Stimulated activated CD4-positive, alpha-beta T cell treated with anti-CD3 and anti-CD28 coated beads, Interleukin-15, amount 100 ng/mL, for 48 hours (primary cell): ENCODE measurements at regions not wholly inside any gene's neighbourhood (a gene's known extent, or its start where the extent isn't known, plus 50 kb on each side); places are given as distances from the start of the nearest gene placed in this dataset.

Experiments
- DNase-seq, 2 donors: peaks; one replicate each; pipeline ENCODE4 v3.0.0-alpha.2; 2020; ENCODE audit warnings: low read depth in 2 of 2

DNA sequence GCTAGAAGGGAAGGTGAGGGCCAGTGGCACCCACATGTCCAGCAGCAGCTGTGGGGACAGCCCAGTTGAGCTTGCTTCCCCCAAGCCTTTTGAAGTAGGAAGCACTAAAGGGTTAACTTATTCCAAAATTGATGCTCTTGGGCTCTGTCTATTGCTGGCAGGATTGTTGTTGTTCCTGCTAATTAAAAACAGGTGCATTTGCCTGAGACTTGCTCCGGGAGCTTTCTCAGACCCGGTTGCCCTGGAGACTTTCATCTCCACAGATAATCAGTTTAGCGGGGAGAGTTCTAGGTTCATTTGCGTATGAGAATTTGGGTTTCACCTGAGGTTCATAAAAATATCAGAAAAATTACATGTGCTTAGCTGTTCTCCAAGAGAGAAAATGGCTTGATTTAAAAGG lies 277.3 kb downstream of the LRATD1 start:
- DNase-seq: no peak

DNA sequence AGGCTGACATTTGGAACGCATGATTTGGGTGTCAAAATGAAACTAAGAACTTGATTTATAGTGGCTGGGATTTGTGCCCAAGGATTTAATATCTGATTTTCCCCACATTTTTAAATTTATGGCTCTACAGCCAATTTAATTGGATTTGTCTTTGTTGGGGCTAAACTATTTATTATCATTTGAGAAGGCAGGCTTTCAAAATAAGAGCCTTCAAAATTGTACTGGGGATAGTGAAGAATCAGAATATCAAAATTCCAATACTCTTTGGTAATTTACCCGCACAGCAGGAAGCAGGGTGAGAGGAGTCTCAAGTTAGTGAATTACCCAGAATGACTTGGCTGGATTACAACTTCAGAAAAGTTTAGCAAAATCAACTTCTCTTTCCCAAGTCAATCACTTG lies 278.1 kb downstream of the LRATD1 start:
- DNase-seq: no peak

DNA sequence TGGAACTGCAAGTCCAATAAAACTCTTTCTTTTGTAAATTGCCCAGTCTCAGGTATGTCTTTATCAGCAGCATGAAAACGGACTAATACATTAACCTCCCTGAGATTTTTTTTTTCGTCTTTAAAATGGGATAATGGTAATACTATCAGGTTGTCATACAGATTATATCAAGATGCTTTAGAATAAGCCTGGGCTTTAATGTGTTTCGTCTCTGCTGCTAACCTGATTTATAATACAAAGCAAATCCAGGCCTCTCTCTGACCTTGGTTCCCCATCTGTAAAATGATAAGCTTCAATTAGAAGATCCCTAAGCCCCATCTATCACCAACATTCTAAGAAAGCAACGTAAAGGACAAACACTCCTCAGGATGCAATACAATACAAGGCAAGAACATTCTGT lies 283.5 kb downstream of the LRATD1 start:
- no peak for DNase-seq

- DNase-seq: no peak
Observed at GRCh38 chr2:14923820-14924580, 291.5 kb downstream of the LRATD1 start.

GRCh38 chr2:14925471-14925870 lies 293.0 kb downstream of the LRATD1 start:
- no peak for DNase-seq

DNA sequence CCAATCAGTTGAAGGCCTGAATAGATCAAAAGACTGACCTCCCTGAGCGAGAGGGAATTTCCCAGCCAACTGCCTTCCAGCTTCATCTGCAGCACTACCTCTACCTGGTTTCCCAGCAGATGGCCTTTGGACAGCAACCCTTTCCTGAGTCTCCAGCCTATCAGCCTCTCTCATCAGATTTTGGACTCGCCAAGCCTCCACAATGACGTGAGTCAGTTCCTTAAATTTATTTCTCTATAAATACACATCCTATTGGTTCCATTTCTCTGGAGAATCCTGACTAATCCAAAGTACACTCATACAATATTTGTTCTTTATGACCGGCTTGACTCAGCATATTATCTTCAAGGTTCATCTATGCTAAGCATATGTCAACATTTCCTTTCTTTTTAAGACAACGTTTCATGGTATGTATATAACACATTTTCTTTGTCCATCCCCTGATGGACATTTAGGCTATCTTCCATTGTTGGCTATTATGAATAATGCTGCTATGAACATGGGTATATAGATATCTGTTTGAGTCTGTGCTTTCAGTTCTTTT lies 294.6 kb downstream of the LRATD1 start:
- no peak for DNase-seq

- DNase-seq: no peak
Observed at GRCh38 chr2:14928056-14928455, 295.5 kb downstream of the LRATD1 start.

- no peak for DNase-seq
Observed at GRCh38 chr2:14930441-14930840, 297.9 kb downstream of the LRATD1 start.

DNA sequence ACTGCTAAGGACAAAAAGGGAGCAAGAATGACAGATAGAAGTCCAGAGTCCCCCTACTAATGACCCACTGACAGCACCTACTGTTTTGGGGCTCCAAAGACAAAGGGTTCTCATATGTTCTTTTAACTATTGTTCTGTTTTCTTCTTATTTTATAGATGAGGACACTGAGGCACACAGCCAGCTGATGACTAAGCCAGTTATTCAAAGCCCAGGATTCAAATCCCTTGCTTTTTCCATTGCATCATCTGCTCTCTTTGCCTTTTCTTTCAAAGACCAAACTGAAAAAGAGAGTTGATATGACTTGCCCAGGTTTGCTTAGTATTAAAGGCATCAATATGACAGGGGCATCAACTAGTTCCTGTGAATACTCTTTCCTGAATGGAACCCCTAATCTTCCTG lies 299.8 kb downstream of the LRATD1 start:
- no peak for DNase-seq

DNA sequence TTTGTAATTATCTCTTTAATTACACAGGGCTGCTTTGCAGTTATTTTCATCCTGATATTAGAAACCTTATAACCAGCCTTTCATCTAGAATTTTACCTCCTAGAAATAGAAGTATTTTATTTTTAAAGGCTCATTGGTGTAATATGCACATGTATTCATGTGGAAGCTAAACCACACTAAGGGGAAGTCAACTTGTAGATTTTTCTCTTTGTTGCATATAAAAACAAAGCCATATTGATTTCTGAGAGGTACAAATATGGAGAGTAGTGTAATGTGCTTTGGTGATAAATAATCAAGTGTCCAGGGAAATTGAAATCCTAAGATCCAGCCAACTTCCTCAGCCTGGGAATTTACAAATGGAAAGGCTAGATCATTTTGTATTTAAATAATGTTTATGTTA lies 301.2 kb downstream of the LRATD1 start:
- DNase-seq: no peak

- DNase-seq: no peak
Observed at GRCh38 chr2:14936426-14936825, 303.9 kb downstream of the LRATD1 start.

DNA sequence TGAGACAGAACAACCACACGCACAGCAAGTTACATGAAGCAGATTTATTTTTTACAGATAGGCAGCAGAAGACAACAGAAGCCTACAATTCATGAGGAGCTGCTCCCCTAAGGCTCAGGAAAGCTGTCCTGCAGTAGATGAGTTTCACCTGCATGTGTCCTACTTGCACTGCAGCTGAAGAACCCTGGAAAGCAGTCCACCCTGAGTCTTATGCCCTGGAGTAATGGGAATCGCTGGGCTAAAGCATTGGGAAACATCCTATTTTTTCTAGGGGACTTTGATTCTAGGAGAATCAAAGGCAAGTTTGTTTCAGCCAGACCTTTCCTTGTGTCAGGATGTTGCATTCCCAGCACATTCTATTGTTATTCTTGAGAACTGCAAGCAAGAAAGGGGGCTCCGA lies 304.8 kb downstream of the LRATD1 start:
- no peak for DNase-seq

- no peak for DNase-seq
Observed at GRCh38 chr2:14941151-14941631, 308.7 kb downstream of the LRATD1 start.

DNA sequence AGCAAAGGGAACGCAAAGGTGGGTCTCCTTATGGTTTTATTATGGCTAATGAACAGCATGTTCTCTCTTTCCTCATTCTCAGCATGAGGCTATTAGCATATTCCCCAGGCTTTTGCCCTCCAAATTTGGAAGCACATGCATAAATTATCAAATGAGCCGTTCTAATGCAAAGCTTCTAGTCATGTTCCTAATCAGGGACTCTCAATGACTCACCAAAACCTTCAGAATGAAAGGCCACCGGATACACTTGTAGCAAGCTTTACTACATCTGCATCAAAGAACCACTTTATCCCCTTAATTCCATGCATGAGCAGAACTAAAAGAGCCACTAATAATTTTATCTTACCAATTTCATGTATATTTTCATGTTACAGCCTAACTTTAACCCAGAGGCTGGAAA lies 310.5 kb downstream of the LRATD1 start:
- DNase-seq: no peak

GRCh38 chr2:14944562-14945346 lies 312.2 kb downstream of the LRATD1 start:
- no peak for DNase-seq

GRCh38 chr2:14951569-14952285 lies 319.2 kb downstream of the LRATD1 start:
- no peak for DNase-seq

- DNase-seq: no peak
Observed at GRCh38 chr2:14952400-14952963, 320.0 kb downstream of the LRATD1 start.

DNA sequence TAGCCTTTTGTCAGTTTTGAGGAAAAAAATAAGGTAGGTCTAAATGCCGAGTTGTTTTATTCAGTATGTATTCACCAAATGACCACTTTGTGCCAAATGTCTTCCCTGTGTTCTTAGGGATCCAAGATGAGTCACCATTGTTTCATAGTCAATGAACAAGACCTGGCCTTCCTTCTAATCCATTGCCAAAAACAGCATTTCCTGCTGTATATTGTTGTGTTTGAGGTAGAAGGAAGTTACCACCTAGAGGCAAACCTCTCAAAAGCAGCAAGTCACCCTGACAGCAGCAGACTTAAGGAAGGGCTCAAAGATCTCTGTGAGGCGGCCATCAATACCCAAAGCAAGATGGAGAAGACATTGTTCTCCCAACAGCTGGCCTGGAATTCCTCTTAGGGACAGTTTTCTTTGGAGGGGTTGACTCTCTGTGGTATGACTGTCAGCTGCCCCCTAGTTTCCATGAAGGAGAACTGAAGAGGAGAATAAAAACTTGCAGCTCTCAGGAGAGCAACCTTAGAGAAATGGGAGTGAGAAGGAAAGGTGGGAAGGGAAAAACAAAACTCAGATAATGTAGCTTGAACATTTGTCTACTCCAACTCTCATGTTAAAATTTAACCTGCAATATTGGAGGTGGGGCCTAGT lies 328.3 kb downstream of the LRATD1 start:
- no peak for DNase-seq

DNA sequence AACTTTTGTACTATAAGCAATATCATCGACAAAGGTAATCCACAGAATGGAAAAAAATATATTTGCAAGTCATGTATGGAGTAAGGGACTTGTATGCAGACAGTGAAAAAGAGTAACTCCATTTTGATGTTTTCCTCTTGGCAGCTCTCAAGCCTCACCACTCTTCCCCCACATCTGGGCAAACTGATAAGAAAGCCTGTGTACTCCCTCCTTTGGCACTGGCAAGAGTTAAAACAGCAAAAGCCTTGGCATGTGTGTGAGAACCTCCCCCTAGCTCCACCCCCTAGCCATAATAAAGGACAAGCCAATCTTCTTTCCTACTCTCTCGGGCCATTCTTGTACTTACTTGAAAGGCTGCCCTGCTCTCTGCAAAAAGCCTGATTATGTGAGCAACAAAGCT lies 335.2 kb downstream of the LRATD1 start:
- DNase-seq: no peak

DNA sequence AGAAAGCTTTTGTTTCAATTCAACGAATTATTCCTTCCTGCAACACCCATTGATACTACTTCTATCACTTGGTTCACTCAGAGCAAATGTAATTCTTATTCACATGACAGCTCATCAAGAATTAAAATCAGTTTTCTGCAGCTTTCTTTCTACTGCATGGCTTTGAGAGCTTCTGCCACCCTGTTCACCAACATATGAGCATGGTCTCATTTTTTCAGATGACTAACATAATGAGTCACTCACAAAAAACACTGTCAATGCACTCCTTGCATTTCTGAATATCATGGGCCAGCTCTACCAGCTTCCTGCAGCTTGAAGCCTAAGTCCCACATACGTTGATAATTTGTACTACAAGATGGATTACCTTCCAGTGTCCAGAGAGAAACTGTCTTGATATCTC lies 342.9 kb downstream of the LRATD1 start:
- no peak for DNase-seq

- DNase-seq: no peak
Observed at GRCh38 chr2:14977021-14977420, 344.5 kb downstream of the LRATD1 start.
